ENCODE measurements at regions not wholly inside any gene's neighbourhood (a gene's known extent, or its start where the extent isn't known, plus 50 kb on each side); places are given as distances from the start of the nearest gene placed in this dataset.

DNA sequence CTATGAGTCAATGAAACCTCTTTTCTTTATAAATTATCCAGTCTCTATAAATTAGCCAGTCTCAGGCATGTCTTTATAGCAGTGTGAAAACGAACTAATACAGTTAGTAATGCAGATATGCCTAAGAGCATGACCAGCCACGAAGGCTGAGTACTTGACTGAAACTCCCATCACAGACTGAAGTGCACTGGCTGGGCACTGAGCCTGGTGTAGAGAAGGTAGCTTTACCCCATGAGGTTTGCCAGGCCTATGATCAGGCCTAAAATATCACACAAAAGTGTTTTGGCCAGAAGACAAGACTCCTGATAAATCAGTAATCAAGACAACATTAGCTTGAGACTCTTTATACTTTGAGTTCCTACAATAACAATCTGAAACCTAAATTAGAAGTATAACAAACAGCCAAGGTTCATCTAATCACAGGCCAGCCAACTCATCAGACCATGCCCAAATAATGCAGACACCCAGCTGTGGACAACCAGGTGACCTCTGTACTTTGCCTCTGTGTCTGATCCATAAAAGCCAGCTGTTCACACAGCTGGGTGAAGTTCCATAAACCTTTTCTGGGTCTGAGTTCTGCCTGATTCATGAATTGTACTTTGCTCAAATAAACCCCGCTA, 771.8 kb upstream of the SLITRK1 start:
- TF ChIP-seq CTCF (IDR thresholded peaks at IDR 0.05; ENCODE audit: insufficient read depth, low read depth, low read length, missing control alignments): no peak
- DNase-seq (ENCODE audit: low read depth): no peak

GRCh38 chr13:84651705-84652104, 769.4 kb upstream of the SLITRK1 start:
- no peak for TF ChIP-seq CTCF (IDR thresholded peaks at IDR 0.05; ENCODE audit: insufficient read depth, low read depth, low read length, missing control alignments)
- H3K4me3 ChIP-seq (ENCODE audit: low read depth, low read length): no peak overlapping the region
- no peak for DNase-seq (ENCODE audit: low read depth)

More for the DNA sequence above, 771.8 kb upstream of the SLITRK1 start:
- no peak overlapping the region for H3K4me3 ChIP-seq (ENCODE audit: low read depth, low read length)

DNA sequence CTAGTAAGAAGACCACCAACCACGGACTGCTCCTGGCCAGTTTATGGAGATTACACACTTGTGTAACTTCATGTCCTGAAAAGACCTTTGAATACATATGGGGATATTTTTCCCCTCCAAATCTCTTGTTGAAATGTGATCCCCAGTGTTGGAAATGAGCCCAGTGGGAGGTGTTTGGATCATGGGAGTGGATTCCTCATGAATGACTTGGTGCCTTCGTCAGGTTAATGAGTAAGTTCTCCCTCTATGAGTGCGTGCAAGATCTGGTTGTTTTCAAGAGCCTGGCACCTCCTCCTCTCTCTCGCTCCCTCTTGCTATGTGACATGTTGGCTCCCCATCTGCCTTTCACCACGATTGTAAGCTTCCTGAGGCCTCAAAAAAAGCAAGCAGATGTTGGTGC, 769.0 kb upstream of the SLITRK1 start:
- no peak for TF ChIP-seq CTCF (IDR thresholded peaks at IDR 0.05; ENCODE audit: insufficient read depth, low read depth, low read length, missing control alignments)
- no peak for DNase-seq (ENCODE audit: low read depth)
- H3K4me3 ChIP-seq (ENCODE audit: low read depth, low read length): no peak overlapping the region

DNA sequence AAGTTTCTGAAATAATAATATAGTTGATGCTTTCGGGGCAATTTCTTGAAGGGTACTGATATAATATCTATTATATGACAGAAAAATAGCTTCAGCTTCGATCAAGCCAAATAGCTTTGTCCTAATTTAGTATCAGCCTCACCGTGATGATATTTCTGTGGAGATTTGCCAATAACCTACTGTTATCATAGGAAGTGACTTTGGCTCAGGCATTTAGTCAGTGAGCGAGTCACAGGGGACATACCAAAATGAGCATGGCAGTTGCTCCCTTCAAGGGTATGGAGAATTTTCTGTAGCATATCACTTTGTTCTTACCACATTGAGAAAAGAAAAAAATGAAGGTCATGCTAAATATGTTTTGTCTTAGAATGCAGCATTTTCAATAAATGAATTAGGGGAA, 767.6 kb upstream of the SLITRK1 start:
- DNase-seq (ENCODE audit: low read depth): no peak
- TF ChIP-seq CTCF (IDR thresholded peaks at IDR 0.05; ENCODE audit: insufficient read depth, low read depth, low read length, missing control alignments): no peak
- no peak overlapping the region for H3K4me3 ChIP-seq (ENCODE audit: low read depth, low read length)

GRCh38 chr13:84648069-84648640, 765.9 kb upstream of the SLITRK1 start:
- no peak overlapping the region for H3K4me3 ChIP-seq (ENCODE audit: low read depth, low read length)
- DNase-seq (ENCODE audit: low read depth): no peak
- no peak for TF ChIP-seq CTCF (IDR thresholded peaks at IDR 0.05; ENCODE audit: insufficient read depth, low read depth, low read length, missing control alignments)

- H3K4me3 ChIP-seq (ENCODE audit: low read depth, low read length): no peak overlapping the region
- no peak for DNase-seq (ENCODE audit: low read depth)
- TF ChIP-seq CTCF (IDR thresholded peaks at IDR 0.05; ENCODE audit: insufficient read depth, low read depth, low read length, missing control alignments): no peak
Observed at GRCh38 chr13:84646957-84647356, 764.7 kb upstream of the SLITRK1 start.

Data from GM12865 (cell line).